T1000 (cell line): ENCODE measurements at regions not wholly inside any gene's neighbourhood (a gene's known extent, or its start where the extent isn't known, plus 50 kb on each side); places are given as distances from the start of the nearest gene placed in this dataset.

ENCODE experiments used
- DNase-seq: peaks from one replicate; lab custom pipeline; 2025; ENCODE audit warnings: mixed read lengths; lab: John Stamatoyannopoulos, UW

DNA sequence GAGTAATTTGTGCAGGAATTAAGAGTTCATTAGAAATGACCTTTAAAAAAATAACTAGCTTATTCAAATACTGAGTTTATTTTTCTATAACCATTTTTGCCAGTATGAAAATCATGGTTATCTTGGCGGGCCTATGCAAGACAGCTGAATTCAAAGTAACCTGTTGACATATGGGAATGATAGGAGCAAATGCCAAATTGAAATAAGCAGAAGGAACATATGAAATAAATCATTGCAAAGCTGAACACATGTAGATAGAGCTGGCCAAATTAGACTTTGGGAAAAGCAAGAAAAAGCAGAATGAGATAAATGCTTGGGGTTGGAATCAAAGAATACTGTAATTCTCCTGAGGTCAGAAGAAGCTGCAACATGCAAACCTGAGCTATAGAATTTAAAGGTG is 372.5 kb downstream of the ADAMTS20 start:
- no peak for DNase-seq

DNA sequence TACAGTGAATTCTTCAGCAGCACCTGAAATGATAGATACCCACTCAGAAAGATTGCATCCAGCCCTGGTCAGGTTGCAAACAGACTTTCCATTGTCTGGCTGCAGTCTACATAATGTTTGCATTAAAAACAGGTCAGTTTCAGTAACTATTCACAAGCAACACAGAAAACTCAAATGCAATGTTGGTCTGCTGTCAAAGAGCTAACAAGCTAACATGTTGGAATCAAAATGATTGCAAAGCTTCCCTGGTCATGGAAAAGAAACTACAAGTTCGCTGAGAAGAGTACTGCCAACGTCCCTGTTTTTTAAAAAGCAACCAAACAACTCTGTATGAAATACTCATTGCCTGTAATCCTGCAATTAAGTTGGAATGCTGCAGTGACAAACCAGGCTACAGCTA is 374.7 kb downstream of the ADAMTS20 start:
- DNase-seq, result no peak

DNA sequence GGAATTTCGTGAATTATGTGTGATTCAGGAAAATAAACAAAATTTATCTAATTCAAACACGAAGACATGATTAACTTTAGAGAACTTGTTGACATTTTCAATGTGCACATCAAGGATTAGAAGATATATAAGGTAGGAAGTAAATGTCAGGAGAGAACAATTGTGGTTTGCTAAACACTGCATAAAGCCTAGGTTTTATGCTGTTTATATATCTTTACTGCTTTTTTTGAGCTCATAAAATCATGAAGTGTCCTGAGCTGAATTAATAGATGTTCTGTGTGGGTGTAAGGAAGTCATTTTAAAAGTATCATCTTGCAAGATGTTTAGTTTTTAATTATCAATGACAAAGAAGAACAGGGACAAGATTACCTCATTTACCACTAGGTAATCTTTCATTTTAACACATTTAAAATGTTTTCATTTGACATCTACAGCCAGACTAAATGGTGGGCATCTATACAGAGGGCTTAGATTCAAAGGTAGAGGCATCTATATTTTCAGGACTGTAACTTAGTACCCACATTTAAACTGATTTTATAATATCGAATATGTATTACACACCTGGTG is 382.8 kb downstream of the ADAMTS20 start:
- DNase-seq, result no peak

DNA sequence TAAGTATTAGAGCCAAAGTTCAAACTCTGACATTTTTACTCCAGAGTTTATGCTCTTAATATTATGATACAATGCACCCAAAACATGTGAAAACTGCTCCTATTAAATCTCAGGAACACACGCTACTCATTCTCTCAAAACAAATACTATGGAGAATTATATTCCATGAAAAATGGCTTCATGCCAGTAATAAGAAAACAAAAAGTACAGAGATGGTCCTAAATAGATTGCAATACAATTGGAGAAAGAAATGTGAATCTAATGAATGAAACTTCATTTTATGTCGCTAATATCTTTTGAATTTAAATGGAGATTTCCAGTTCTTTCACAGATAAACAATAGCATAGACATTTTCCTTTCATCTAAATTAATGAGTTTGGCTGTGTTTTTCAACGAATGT is 384.3 kb downstream of the ADAMTS20 start:
- no peak for DNase-seq

DNA sequence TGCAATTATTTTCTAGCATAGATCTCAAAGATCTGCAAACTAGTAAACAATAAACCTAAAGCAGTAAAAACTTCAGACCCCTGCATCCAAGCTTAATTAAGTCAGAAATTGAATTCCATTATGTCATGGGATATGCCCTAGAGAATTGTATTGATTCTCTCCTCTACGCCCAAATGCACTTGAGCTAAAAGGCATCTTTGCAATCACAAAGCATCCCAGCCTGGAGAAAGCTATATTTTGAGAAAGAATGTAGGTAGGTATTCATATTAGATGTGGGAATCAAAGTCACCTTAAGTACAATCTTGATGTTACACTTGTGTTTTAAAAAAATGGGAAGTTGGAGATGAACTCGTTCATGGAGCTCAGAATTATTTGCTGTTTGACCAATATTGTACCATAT is 386.7 kb downstream of the ADAMTS20 start:
- no peak for DNase-seq

DNA sequence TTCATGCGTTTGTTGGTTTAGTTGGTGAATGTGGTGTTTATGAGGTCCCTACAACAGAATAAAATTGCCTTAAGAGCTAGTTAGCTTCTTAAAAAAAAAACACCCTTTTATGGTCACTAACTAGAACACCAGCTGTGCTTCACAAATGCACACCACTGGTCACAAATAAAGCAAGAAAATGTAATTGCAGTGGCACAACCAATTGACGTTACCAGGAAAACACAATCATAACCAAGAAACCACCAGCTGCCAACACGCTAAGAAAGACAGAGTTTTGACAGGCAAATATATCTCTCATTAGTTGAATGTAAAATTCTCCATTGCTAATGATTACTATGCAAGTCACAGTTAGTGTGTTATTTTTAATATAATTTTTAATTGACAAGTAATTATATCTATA is 389.9 kb downstream of the ADAMTS20 start:
- DNase-seq, result no peak

DNA sequence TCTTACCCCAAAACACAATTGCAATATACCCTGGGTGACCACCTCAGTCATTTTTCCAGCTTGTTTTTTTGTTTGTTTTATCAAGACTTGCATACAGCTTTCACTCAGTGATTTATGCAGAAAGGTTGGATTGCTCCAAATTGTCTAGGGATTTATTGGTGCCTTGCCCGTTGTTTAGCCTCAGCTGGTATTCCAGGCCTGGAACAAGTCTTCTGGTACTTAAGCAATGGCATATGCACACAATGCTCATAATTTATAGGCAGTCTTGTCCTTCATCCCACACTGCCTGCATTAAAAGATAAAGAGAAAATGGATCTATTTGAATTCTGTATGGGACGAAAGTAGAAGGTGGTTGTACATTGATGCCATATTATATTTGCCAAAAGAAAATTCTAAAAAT is 392.5 kb downstream of the ADAMTS20 start:
- DNase-seq, result no peak

DNA sequence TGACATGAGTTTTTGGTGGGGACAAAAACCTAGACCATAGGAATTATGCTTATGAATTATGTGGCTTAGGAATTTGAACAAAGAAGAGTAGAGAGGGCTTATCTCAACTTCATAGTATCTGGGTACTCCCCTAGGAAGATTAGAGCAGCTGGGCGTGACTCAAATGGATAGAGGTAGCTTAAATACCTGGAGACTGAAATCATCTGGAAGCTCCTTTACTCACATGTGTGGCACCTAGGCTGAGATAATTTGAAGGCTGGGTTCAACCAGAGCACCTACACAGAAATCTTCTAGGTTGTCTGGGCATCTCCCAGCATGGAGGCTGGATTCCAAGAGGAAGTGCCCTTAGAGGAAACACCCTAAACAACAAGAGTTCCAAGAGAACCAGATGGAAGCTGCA is 393.9 kb downstream of the ADAMTS20 start:
- DNase-seq, result no peak

DNA sequence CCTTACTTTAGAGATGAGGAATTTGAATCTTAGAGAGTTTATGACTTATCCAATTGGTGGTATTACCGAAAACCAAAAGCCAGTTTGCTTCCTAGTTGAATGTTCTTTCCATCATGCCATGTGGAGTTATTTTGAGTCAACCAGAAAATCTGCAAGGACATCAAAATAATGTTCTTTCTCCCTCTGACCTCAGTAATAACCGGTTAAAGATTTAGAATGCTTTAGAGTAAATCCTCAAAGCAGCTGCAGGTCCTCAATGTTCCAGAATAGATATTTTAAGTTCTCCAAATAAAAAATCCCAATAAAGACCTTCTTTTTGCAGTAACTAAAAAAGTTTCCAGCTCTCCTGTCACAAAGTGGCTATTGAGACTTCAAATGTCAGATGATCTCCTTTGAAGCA is 396.6 kb downstream of the ADAMTS20 start:
- no peak for DNase-seq

DNA sequence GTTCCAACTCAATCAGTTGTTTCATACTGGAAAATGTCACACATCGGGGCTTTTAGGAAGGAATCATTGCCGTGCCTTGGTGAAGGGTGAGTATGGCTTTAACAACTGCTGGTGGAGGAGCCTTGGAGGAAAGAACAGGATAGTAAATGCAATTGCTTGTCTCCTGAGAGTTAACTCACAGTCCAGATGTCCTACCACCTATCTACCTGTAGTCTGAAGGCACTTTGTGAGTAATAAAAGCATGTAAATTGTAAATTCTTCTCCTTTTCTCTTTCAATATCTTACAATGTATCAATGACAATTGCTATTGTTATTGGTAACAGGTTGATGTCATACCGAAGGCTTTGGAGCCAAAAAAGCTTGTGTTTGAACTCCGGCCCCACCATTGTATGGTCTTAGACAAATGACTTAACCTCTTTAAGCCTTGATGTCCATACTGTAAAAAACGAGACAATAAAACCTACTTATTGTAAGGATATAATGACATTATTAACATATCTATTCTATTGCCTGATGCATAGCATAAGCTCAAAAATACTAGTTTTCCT is 397.4 kb downstream of the ADAMTS20 start:
- no peak for DNase-seq

DNA sequence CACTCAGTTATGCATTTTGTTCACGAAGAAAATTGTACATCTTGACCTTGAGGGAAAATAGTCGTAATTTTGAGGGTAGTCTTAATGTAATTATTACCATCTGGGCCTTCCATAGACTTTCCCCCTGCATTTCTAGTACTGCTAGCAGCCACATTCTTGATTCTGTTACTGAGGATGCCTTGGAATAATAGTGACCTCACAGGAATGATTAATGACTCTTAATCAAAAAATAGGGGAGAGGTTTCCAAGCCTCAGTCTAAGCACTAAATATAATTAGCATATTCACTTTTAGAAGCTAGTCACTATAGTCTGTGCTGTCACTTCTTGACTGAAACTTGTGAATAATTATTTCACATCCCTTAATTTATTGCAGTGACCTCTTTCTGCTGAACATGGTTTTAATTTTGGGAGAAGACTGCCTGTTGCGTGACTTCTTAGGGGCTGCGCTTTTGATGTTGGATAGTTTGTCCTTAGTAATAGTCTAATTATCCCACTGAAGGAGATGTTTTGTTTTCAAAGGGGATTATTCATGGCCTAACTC is 400.5 kb downstream of the ADAMTS20 start:
- DNase-seq, result no peak

DNA sequence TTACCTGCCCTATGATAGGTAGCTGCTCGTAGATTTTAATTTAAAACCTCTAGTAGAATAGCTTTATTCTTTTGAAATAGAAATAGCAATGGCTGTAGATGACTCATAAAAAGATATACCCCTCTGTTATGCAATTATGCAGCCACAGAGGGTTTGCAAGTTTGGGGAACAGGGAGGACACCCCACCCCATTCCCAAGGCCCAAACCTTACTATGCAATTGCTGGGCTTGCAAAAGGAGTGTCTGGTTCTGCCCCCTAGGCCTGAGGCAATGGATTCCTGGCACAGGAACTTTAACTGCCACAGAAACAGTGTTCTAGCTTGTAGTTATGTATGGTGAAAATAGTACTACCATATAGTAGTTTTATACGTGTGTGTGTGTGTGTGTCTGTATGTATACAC is 403.3 kb downstream of the ADAMTS20 start:
- DNase-seq, result no peak

DNA sequence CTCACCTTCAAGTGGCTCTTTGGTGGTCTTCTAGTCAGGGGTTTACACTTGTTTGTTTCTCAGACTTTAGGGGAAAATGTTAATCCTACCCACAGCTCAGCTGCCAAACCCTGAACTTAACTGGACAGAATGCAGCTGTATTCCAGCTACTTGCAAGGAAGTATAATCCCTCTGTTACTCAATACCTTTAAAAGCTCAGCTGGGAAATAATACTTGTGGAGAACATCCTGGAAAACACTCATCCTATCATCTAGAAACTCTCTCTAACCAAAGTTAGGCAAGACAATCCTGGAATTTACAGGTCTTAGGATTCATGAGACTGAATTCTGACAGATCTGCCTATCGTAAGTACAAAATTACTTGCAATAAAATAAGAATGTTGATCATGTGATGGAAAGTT is 404.1 kb downstream of the ADAMTS20 start:
- DNase-seq, result no peak

DNA sequence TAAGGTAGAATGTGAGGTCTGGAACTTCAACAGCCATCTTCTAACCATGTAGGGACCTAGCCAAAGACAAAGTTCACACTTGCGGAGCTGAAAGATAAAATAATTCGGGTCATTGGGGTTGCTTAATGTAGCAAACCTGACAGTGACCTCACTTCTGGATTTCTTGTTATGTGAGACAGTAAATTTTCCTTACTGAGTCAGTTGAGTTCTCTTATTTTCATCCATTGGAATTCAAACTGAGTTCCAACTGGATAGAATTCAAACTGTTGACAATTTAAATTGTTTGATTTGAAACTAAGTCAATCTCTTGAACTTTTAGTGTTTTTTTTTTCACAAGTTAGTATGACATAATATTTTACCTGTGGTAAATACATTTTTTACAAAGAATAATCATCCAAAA is 406.5 kb downstream of the ADAMTS20 start:
- DNase-seq, result no peak

DNA sequence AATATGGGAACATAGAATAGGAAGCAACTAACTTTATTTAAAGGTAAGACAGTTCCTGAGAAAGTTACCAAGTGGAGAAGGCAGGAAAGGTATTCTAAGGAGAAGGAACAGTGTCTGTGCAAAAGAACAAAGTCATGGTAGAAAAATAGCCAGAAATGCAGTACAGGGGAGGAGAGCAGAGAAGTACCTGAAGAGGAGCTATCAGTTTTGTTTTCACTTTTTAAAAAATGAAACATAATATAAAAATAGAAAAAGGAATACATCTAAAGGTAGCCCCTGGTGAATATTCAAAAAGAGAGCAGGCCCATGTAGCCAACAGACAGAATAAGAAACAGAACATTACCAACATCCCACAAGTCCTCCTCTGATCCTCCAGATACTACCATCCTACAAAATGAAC is 408.7 kb downstream of the ADAMTS20 start:
- no peak for DNase-seq

DNA sequence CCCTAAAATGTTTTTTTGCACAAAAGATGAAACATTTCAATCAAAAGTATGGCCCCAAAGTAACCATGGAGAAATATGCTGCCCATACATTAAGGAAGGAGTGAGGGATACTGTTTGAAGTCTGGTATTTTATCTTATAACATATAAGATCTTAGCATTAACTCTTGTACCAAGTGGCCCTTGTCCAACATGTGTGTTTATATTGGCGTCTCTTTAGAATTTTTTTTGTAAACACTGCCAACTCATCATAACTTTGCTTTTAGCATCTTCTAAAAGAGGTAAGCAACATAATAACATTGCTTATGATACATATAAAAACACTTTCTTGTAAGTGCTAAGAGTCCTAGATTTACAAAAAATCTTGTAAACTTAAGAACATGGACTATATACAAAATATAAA is 419.7 kb downstream of the ADAMTS20 start:
- no peak for DNase-seq

DNA sequence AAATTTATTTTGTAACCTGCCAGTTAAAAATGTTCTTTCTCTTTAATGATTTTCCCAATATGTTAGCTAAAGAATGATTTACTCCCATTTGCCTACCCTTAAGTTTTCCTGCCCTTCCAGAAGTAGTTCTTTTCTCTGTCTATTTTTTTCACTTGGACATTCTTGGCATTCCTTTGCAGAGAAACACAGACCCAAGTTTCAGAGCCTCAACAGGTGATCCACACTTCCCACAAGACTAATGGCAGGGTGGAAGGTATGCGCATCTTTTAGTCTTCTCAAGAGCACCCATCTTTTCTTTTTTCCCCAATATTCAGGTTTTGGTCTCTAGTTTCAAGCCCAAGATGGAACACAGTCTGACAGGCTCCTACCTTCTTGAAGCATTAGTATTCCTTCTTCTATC is 420.7 kb downstream of the ADAMTS20 start:
- no peak for DNase-seq

DNA sequence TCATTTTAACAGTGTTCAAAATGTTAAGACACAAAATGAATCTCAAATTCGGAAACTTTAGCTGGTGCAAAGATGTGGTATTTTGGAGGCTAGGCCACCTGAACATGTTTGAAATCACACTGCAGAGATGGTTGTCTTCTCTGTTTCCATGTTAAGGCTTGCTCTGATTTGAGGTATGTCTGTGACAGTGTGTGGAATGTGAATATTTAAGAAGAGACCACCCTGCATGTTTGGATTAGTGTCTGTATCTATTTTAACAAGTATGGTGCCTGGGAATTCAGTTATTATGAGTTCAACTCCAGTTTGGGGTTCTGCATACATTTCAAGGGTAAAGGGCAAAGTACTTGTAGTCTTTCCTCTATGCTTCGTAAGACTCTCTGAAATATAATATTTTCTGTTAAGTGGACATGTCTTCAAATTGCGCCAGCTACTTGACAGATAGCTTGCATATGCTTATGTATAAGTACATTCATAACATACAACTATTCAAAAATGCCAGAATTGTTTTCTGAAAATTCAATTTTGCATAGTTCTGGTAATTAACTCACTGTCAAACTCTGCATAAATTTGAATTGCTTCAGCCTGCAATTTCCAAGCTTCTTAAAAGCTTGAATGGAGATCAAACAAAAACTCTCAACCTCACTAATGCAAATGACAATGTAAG is 424.0 kb downstream of the ADAMTS20 start:
- DNase-seq, result no peak

DNA sequence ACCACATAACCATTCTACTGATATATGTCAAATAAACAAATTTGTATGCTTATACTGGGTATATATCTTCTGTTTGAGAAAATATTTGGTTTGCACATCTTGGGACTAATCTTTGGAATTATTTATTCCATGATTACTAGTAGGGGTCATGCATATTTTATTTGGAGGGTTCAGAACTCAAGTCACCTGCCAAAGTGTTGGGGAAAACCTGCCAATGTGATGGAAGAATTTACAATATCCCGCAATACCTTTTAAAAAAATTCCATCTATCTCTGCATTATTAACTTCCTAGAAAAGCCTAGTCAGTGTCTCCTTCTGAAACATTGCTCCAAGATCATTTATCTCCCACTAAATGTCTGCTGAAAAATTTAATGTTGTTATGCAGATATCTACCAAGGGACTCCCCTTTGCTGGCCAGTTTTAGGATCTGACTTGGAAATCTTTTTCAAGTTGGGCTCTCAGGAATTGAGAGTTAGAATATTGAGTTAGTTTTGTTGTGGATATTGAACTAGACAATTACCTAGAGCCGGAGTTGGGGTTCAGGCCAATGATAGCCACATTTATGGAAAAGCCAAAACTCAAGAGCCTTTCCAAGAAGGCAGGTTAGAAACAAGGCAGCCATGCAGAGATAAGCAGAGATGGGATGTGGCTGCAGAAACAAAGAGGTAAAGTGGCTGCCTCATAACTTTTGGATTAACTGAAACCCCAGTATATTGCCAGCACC is 425.2 kb downstream of the ADAMTS20 start:
- DNase-seq, result no peak

DNA sequence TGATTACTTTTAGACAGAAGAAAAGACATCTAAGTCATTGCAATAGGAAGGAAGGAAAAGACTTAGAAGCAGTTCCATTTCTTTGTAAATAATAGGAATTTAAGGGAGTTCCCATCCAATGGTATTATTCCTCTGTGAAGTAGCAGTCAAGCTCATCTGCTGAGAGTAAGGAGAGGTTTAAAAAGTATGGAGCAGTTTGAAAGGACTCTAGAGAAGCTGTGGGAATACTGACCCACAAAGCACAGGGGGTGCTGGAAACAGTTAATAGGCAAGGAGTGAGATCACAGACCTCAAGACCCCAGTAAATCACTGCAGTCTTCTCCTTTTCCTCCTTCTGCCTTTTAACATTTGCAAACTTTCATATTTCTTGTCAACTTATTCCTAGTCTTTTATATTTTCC is 428.5 kb downstream of the ADAMTS20 start:
- DNase-seq, result no peak

DNA sequence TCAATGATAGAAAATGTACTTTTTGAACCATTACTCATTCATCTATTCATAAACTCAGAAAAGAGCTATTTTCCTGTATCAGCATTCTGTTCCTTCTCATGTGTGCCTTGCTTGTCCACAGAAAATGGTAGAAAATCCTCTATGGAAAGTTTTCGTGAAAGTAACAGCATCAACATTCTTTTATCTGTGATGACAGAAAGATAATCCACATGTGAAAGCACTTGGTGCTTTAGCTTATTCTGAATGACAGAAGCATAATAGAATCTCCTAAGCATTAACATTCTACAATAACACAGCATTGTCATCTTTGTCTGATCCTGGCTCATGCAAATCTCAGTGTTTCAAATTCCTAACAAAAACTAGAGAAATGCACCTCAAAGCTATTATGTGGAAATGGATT is 431.9 kb downstream of the ADAMTS20 start:
- no peak for DNase-seq

DNA sequence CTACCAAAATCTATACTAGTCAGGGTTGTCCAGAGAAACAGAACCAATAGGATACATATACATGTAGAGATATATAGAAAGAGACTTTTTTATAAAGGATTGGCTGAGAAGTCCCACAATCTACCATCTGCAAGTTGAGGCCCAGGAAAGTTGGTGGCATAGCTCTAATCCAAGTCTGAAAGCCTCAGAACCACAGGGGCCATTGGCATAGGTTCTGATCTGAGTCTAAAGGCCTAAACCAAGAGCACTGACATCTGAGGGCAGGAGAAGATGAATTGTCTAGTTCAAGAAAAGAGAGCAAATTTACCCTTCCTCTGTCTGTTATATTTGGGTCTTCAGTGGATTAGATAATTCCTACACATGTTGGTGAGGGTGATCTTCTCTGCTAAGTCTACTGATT is 433.1 kb downstream of the ADAMTS20 start:
- no peak for DNase-seq

DNA sequence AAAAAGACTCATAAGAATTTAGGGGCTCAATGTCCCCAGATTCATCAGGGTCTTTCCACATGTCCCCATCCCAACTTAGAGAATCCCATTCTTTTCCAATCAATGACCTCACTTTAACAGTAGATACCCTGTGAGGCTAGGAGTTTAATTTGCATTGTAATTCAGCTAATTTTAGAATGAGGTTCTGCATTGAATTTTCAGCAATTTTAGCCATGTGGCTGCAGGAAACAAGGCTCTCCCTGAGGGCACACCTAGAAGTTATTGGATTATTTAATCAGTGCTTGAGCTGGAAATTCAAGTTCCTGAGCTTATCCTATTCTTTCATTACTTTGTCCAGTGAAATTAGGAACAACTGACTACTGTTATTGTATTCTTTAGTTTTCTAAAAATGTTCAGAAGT is 433.8 kb downstream of the ADAMTS20 start:
- no peak for DNase-seq
